ENCODE measurements at regions not wholly inside any gene's neighbourhood (a gene's known extent, or its start where the extent isn't known, plus 50 kb on each side); places are given as distances from the start of the nearest gene placed in this dataset.

- H3K27ac ChIP-seq: no peak overlapping the region
- no peaks in the 10 kb centered on the region for H3K9me3 ChIP-seq
- no peak for DNase-seq
- no peaks in the 10 kb centered on the region for H3K36me3 ChIP-seq
- TF ChIP-seq, protein P1, sequence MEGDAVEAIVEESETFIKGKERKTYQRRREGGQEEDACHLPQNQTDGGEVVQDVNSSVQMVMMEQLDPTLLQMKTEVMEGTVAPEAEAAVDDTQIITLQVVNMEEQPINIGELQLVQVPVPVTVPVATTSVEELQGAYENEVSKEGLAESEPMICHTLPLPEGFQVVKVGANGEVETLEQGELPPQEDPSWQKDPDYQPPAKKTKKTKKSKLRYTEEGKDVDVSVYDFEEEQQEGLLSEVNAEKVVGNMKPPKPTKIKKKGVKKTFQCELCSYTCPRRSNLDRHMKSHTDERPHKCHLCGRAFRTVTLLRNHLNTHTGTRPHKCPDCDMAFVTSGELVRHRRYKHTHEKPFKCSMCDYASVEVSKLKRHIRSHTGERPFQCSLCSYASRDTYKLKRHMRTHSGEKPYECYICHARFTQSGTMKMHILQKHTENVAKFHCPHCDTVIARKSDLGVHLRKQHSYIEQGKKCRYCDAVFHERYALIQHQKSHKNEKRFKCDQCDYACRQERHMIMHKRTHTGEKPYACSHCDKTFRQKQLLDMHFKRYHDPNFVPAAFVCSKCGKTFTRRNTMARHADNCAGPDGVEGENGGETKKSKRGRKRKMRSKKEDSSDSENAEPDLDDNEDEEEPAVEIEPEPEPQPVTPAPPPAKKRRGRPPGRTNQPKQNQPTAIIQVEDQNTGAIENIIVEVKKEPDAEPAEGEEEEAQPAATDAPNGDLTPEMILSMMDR (IDR thresholded peaks at IDR 0.05): no peak
- no peak for TF ChIP-seq POLR2A (IDR thresholded peaks at IDR 0.05)
- H3K4me3 ChIP-seq: no peak overlapping the region
- no peaks in the 10 kb centered on the region for H3K27me3 ChIP-seq
- no peaks in the 10 kb centered on the region for H3K4me1 ChIP-seq
Measured at GRCh38 chr12:107179871-107180270, 86.5 kb upstream of the CRY1 start.

GRCh38 chr12:107180272-107180671 lies 86.9 kb upstream of the CRY1 start:
- Histone ChIP-seq H3K36me3 (no peaks in the 10 kb centered on the region), H3K9me3 (no peaks in the 10 kb centered on the region), H3K27me3 (no peaks in the 10 kb centered on the region), H3K4me1 (no peaks in the 10 kb centered on the region), H3K27ac (no peak overlapping the region), H3K4me3 (no peak overlapping the region)
- TF ChIP-seq POLR2A (IDR thresholded peaks at IDR 0.05): no peak
- TF ChIP-seq, protein P1 (IDR thresholded peaks at IDR 0.05): no peak
- DNase-seq: no peak

- no peak overlapping the region for H3K4me3 ChIP-seq
- H3K27me3 ChIP-seq: no peaks in the 10 kb centered on the region
- H3K9me3 ChIP-seq: no peaks in the 10 kb centered on the region
- H3K27ac ChIP-seq: no peak overlapping the region
- no peaks in the 10 kb centered on the region for H3K36me3 ChIP-seq
- no peak for TF ChIP-seq POLR2A (IDR thresholded peaks at IDR 0.05)
- TF ChIP-seq, protein P1 (IDR thresholded peaks at IDR 0.05): no peak
- no peak for DNase-seq
- no peaks in the 10 kb centered on the region for H3K4me1 ChIP-seq
Measured at GRCh38 chr12:107184359-107184930, 91.1 kb upstream of the CRY1 start.

- no peaks in the 10 kb centered on the region for H3K27me3 ChIP-seq
- H3K27ac ChIP-seq: no peak overlapping the region
- no peak for DNase-seq
- H3K4me3 ChIP-seq: no peak overlapping the region
- no peaks in the 10 kb centered on the region for H3K9me3 ChIP-seq
- no peak for TF ChIP-seq POLR2A (IDR thresholded peaks at IDR 0.05)
- TF ChIP-seq, protein P1 (IDR thresholded peaks at IDR 0.05): no peak
- H3K36me3 ChIP-seq: no peaks in the 10 kb centered on the region
- H3K4me1 ChIP-seq: no peaks in the 10 kb centered on the region
Measured at GRCh38 chr12:107196681-107197080, 103.3 kb upstream of the CRY1 start.

DNA sequence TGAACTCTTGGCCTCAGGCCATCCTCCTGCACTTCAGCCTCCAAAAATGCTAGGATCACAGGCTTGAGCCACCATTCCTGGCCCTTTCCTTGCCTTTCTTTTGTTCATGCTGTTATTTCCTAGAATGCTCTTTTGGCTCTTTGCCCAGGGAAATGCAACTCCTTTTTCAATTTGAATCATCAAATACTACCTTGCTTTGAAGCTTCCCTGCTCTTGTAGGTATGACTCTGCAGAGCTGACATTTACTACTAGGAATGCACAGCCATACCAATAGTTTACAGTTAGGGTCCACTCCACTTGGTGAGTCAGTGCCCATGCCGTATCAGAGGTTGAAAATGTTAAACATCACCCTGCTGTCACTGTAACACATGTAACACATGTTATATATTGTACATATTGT lies 107.0 kb upstream of the CRY1 start:
- no peaks in the 10 kb centered on the region for H3K4me1 ChIP-seq
- TF ChIP-seq, protein P1 (IDR thresholded peaks at IDR 0.05): no peak
- no peaks in the 10 kb centered on the region for H3K9me3 ChIP-seq
- no peaks in the 10 kb centered on the region for H3K36me3 ChIP-seq
- H3K27me3 ChIP-seq: no peaks in the 10 kb centered on the region
- H3K27ac ChIP-seq: no peak overlapping the region
- no peak overlapping the region for H3K4me3 ChIP-seq
- no peak for DNase-seq

Measured in Peyer's patch (tissue), 4 donors.